NCI-H187 (cell line): ENCODE measurements at regions not wholly inside any gene's neighbourhood (a gene's known extent, or its start where the extent isn't known, plus 50 kb on each side); places are given as distances from the start of the nearest gene placed in this dataset.
"Not testable (repeated sequence)": the region's sequence is repeated elsewhere in the genome, so short reads cannot be mapped to it uniquely, and the experiment has no call there.

Experiments used
- DNase-seq, 2 experiments: peaks; one replicate each; lab custom pipeline; 2025; lab: John Stamatoyannopoulos, UW

DNA sequence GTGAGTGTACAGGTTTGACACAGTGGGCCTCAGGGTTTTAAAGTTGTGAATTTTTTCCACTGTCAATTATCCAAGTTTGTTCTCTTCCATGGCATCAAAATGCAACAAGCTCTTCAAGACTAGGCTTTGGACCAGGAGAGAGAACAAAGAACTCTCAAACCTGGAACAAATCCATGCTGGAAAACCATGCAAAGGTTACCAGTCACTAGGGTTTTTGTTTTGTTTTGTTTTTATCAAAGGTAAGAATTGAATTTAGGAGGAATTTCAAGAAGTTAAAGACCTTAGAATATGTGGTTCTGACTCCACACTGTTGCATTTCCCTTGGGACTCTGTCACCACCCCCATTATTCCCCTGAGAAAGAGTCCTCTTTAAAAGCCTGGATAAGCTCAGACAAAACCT lies 191.1 kb upstream of the PIK3R1 start:
- DNase-seq = no peak

DNA sequence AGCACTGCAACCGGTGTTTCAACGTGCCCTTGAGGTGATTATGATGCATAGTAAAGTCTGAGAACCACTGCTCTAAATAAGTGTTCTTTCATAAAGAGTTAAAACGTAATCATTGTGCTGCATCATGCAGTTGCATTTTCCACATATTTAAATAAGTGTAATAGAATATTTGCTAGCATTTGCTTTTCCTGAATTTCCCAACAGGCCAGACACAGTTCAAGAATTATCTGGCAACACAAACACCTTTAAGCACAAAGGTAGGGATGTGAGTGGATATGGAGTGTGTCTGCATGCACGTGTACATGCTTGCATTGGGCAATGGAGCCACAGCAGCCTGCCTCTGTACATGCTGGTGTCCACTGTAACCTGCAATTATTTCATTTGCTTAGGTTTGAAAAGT lies 193.6 kb upstream of the PIK3R1 start:
- no peak for DNase-seq

DNA sequence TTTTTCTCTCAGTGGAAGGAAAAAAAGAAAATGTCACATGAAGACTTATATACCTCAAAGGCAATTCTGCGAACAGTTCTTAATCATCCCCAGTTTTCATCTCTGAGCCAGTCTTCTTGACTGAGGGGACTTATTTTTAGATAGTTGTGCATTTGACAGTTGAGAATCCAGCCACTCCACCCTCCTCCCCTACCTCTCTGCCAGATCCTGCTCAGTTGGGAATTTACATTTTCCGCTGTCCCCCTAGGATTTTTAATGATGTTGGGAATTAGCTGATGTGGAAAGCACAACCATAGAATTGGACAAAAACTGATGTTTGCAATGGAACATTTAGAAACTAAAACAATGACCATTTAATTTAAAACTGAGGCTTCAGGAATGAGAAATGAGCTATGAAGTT lies 194.3 kb upstream of the PIK3R1 start:
- no peak for DNase-seq

DNA sequence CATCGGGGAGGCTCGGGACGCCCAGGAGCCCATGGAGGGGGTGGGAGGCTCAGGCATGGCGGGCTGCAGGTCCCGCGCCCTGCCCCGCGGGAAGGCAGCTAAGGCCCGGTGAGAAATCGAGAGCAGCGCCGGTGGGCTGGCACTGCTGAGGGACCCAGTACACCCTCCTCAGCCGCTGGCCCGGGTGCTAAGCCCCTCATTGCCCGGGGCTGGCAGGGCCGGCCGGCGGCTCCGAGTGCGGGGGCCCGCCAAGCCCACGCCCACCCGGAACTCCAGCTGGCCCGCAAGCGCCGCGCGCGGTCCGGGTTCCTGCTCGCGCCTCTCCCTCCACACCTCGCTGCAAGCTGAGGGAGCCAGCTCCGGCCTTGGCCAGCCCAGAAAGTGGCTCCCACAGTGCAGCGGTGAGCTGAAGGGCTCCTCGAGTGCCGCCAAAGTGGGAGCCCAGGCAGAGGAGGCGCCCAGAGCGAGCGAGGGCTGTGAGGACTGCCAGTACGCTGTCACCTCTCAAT lies 195.0 kb upstream of the PIK3R1 start:
- DNase-seq = not testable (repeated sequence)

- no peak for DNase-seq
These were observed 199.9 kb upstream of the PIK3R1 start for GRCh38 chr5:68015381-68016302.

- DNase-seq = no peak
These were observed 202.7 kb upstream of the PIK3R1 start for GRCh38 chr5:68012831-68013230.

GRCh38 chr5:68012429-68012828 lies 203.1 kb upstream of the PIK3R1 start:
- DNase-seq = no peak

GRCh38 chr5:68011801-68012200 lies 203.8 kb upstream of the PIK3R1 start:
- DNase-seq = no peak

DNA sequence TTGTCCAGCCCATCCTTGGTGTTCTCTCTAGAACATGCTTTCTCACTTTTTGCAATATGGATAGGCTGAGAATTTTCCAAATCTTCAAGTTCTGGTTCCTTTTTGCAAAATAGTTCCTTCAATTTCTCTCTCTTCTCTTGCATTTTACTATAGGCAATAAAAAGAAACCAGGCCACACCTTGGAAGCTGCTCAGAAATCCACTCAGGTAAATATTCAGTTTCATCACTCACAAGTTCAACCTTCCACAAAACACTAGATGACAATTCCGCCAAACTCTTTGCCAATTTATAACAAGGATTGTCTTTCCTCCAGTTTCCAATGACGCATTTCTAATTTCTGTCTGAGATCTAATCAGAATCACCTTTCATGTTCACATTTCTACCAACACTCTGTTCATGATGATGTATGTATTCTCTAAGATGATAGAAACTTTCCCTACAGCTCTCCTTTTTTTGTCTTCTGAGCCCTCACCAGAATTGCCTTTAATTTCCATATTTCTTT lies 204.2 kb upstream of the PIK3R1 start:
- no peak for DNase-seq

DNA sequence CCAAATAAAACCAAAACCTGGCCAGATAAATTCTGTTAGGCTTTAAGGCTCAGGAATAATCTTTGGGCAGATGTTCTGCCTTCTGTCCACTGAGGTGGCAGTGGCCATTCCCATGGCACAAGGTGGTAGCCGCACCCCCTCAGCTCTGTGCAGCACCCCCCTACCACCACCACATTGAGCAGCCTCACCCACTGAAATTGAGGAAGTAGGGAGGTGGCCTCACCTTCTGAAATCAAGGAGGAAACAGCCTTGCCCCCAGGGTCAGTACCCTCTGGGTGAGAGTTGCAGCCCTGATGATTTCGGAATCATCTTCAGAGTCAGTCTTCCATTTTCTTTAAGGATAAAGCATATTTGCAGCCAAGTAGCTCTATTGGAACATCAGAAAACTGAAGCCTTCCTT lies 204.8 kb upstream of the PIK3R1 start:
- DNase-seq = no peak

DNA sequence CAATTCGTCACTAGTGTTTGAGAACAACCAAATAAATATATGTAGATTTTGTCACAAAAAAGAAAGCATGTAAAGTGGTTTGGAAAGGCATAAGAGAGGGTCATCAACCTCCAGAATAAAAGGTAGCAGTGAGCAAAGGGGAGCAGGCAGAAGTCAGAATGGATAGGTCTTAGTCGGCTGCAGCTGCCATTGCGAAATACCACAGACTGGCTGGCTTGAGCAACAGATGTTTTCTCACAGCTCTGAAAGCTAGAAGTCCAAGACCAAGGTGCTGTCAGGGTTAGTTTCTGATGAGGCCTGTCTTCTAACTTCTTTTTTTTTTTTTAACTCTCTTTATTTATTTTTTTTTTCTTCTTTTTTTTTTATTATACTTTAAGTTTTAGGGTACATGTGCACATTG lies 208.1 kb upstream of the PIK3R1 start:
- DNase-seq = no peak

DNA sequence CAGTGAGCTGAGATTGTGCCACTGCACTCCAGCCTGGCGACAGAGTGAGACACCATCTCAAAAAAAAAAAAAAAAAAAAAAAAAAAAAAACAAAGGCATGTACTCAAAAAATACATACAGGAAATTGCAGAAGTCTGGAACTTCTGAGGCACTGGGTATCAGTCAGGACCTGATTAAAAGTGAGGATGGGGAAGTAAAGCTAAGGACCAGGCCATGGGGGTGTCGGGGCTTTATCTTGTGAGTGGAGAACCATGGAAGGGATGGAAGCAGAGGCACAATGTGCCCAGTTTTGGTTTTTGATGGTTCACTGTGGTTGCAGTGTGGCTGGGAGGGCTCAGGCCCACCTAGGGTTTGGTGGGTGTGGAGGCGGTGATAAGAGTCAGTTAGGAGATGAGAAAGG lies 212.7 kb upstream of the PIK3R1 start:
- no peak for DNase-seq

DNA sequence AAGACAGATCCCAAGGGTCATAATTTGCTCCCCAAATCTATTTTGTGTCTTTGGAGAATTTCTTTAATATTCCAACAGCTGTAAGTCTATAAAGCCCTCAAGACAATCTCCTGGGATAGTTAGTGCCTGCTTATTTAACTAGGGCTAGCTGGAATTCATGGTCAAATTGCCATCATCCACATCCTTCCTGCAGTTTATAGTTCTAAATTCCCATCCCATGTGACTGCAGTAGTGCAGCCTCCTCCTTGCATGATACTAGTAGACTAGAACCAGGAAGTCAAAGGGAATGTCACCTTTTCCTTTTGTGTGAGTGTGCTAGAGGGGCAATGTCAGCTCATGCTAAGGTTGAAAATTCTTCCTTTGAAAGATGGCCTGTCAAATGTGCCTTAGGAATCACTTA lies 214.8 kb upstream of the PIK3R1 start:
- DNase-seq = no peak

GRCh38 chr5:67999391-67999790 lies 216.2 kb upstream of the PIK3R1 start:
- DNase-seq = no peak

DNA sequence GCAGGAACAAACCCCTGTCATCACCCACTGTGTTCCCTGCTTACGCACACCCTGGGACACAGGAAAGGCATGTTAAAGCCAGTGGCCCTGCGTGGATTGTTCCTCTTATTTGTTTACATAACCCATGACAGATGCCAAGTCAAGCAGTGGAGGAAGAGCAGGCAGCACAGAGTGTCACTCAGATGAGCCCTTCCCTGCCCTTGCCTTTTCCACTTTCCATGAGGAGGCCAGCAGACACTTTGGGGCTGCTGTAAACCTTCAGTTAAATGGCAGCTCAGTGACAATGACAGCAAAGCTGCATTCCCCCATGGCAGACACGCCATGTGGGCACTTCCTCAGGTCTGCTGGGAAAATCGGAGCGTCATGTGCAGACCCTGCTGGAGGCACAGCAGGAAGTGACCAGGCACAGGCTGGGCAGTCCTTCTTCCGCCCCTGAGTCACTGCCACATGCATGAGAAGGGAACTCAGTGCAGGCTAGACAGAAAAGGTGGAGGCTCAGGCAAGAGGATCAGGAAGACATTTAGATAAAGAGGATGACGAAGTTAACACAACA lies 216.8 kb upstream of the PIK3R1 start:
- no peak for DNase-seq

DNA sequence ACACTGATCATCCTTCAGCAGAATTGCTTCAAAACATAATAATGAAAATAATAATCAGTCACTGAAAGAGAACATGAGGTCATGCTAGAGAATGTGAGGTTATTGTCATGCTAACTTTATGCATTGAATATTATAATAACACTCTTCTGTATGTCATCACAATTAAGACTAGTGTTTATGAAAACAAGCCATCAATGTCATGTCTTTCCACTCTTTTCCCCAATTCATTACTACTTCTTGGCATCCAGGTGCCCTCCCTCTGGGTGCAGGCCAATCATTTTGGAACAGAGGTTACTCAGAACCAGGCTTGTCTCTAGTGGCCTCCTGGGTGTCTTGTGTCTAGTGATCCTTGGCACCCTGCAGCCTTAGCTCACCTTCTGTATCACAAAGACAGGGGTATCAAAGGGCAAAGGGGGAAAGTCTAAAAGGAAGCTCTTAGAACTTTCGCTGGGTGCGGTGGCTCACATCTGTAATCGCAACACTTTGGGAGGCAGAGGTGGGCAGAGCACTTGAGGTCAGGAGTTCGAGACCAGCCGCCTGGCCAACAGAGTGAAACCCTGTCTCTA lies 217.6 kb upstream of the PIK3R1 start:
- no peak for DNase-seq

DNA sequence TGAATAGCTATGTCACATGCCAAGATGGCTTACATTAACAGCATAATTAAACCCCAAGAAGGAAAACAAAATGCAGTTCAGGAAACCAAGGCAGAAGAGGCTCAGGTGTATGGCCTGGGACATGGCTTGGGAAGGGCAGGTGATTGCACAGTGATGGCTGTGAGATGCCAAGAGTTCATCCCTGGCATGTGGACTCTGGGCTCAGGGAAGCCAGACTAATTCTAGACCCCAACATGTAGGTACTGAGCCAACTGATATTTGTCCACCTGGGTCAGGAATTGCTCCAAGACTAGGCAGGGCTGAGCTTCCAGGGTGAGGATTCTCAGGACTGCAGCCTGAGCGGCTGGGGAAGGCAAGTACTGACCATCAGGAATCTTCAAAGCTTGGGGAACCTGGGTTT lies 218.4 kb upstream of the PIK3R1 start:
- no peak for DNase-seq

DNA sequence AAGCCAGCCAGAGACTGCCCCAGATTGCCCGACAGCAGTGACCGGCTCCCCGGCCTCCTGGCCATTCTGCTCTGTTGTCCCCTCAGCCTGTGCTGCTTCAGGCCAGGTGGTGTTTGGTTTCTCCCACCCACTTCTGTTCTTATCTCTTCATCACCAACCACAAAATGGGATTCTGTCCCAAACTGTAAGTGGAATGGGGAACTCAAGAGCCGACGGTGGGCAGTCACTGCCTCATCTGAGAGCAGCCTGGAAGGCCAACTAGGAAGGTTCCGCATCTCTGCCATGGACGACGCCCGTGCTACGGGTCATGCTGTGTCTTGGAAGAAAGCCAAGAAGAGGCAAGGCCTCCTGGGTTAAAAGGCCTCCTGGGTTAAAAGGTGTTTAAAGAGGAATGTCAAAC lies 219.0 kb upstream of the PIK3R1 start:
- DNase-seq = no peak

GRCh38 chr5:67992923-67993322 lies 222.6 kb upstream of the PIK3R1 start:
- no peak for DNase-seq

- no peak for DNase-seq
These were observed 226.1 kb upstream of the PIK3R1 start for GRCh38 chr5:67989456-67989855.

DNA sequence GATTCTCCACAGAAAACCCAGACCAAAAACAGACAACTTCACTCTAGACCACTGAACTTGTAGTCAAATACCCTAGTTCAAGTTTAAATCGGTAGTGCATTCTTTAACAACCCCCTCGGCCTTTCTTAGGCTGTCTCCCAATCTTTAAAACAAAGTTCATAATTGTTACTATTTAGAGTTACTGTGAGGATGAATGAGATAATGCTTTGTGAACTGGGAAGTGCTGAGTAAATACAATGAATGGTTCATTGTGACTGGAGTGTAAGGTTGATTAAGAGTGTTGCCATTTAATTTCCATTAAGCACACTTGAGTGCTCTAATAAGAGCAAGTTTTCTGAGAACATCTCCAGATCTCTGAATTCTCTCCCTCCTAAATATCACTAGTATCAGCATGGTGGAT lies 228.8 kb upstream of the PIK3R1 start:
- no peak for DNase-seq

GRCh38 chr5:67985686-67986387 lies 229.7 kb upstream of the PIK3R1 start:
- no peak for DNase-seq
